ENCODE measurements at regions not wholly inside any gene's neighbourhood (a gene's known extent, or its start where the extent isn't known, plus 50 kb on each side); places are given as distances from the start of the nearest gene placed in this dataset.

DNA sequence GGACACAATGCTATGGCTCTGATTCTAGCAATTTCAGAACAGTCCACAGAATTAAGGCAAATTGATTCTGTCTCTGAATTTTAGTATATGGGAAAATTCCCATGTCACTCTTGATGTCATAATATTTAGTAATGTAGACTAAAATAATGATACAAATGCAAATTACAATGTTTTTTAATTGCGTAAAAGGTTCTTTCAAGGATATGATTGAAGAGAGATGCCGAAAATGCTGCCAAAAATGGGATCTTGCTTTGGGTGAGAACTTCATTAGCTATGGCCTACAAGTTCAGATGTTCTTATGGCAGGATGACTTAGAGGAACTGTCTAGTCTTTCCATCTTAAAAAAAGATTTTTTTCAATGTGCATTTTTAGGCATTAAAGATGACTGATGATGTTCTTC, 170.6 kb downstream of the TMA16 start:
- WGBS, 2 donors, result 85 to 89% methylated on average over 2 of the region's 2 CpGs
- Histone ChIP-seq H3K4me3 (no peak overlapping the region), H3K4me1 (no peaks in the 10 kb centered on the region), H3K27ac (peak overlapping the region in 1 of 4 donors; percentile 68), H3K36me3 (replicated peaks in 1 of 2; ENCODE audit: insufficient read depth in 1 of 2, low read depth in 2 of 2) (no peaks in the 10 kb centered on the region), H3K27me3 (no peaks in the 10 kb centered on the region), H3K9me3 (no peaks in the 10 kb centered on the region)
- intact Hi-C loops (cut with DNase I), result no loop called here
- no peak for TF ChIP-seq POLR2A (IDR thresholded peaks at IDR 0.05)
- TF ChIP-seq, protein P1, sequence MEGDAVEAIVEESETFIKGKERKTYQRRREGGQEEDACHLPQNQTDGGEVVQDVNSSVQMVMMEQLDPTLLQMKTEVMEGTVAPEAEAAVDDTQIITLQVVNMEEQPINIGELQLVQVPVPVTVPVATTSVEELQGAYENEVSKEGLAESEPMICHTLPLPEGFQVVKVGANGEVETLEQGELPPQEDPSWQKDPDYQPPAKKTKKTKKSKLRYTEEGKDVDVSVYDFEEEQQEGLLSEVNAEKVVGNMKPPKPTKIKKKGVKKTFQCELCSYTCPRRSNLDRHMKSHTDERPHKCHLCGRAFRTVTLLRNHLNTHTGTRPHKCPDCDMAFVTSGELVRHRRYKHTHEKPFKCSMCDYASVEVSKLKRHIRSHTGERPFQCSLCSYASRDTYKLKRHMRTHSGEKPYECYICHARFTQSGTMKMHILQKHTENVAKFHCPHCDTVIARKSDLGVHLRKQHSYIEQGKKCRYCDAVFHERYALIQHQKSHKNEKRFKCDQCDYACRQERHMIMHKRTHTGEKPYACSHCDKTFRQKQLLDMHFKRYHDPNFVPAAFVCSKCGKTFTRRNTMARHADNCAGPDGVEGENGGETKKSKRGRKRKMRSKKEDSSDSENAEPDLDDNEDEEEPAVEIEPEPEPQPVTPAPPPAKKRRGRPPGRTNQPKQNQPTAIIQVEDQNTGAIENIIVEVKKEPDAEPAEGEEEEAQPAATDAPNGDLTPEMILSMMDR (IDR thresholded peaks at IDR 0.05), result no peak
- ATAC-seq (no peak), DNase-seq (no peak)

DNA sequence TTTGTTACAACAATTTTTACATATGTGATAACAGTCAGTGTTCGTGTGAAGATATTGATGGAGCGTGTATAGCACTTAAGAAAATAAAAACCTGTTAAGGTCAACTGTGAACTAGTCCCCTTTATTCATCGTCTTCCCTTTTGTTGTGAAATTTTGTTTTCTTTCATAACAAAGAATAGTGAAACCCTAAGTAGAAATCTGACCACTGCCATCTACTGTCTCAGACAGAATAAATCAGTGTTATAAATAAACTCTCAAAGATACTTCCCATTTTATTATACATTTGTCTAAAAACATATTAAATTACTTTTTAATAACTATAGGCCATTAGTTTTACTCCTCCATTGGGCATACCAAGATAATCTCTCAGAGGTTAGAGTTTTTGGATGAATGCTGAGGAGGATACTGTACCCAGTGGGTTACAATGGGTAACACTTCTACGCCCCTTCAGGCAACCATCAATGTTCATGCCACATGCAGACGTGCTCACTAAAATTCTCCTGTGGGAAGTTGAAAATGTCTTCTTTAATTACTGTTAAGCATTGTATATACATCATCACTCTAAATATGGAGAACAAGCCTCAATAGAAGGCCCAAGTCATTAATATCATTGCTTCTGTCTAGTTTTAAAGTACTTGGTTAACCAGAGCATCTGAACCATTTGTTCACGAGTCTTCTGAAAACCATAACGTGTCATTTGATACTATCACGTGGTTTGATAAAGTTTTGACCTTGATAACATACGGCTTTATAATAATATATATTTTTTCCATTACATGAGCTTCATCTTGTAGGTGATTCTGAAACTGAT, 171.2 kb downstream of the TMA16 start:
- no peak for TF ChIP-seq POLR2A (IDR thresholded peaks at IDR 0.05)
- TF ChIP-seq, protein P1 (IDR thresholded peaks at IDR 0.05), result no peak
- Histone ChIP-seq H3K36me3 (replicated peaks in 1 of 2; ENCODE audit: insufficient read depth in 1 of 2, low read depth in 2 of 2) (no peaks in the 10 kb centered on the region), H3K27me3 (no peaks in the 10 kb centered on the region), H3K4me3 (no peak overlapping the region), H3K27ac (peak overlapping the region in 1 of 4 donors; percentile 68), H3K4me1 (no peaks in the 10 kb centered on the region), H3K9me3 (no peaks in the 10 kb centered on the region)
- no peak for ATAC-seq
- no peak for DNase-seq
- 47 to 63% methylated on average over 9 of the region's 9 CpGs for WGBS, 2 donors
- intact Hi-C loops (cut with DNase I), result no loop called here

DNA sequence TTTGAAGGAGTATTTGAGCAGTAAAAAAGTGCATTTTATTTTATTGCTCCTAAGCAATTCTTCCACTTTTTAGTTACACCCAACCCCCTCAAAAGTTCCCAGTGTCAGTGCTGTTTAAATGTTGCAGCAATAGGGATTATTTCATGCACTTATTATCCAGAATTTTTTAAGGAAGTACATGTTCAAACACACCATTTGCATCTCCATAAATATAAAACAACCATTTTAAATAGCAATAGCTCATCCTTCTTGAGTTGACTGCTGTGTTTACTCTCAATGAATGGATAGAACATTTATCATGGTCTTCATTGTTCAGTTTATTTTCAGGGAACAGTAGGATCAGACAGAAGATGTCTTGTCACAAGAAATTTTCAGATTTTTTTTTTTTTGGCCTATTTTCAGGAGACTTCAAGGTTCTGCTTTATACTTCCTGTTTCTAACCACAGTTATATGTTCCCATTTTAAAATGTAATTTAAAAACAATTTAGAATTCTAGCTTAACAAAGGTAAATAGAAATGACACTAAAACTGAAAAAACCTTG, 171.9 kb downstream of the TMA16 start:
- no peaks in the 10 kb centered on the region for H3K27me3 ChIP-seq
- H3K27ac ChIP-seq, result peak overlapping the region in 1 of 4 donors; percentile 68
- DNase-seq (no peak), ATAC-seq (no peak)
- intact Hi-C loops (cut with DNase I), result no loop called here
- H3K4me3 ChIP-seq, result no peak overlapping the region
- H3K4me1 ChIP-seq, result no peaks in the 10 kb centered on the region
- H3K9me3 ChIP-seq, result no peaks in the 10 kb centered on the region
- H3K36me3 ChIP-seq (replicated peaks in 1 of 2; ENCODE audit: insufficient read depth in 1 of 2, low read depth in 2 of 2), result no peaks in the 10 kb centered on the region
- TF ChIP-seq, protein P1 (IDR thresholded peaks at IDR 0.05), result no peak
- no peak for TF ChIP-seq POLR2A (IDR thresholded peaks at IDR 0.05)

DNA sequence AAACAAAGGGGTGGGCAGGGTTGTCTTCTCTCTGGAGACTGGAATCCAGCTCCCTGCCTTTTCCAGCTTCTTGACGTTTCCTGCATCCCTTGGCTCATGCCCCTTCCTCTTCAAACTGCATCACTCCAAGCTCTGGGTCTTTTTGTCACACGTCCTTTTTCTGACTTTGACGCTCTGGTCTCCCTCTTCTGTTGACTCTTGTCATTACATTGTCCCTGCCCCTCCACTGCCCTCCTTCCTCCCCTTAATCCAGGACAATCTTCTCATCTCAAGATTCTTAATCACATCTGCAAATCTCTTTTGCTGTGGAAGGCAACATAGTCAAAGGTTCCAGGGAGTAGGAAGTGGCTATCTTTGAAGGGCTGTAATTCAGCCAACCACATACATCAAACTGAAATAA, 178.3 kb downstream of the TMA16 start:
- no peaks in the 10 kb centered on the region for H3K36me3 ChIP-seq (replicated peaks in 1 of 2; ENCODE audit: insufficient read depth in 1 of 2, low read depth in 2 of 2)
- no peaks in the 10 kb centered on the region for H3K4me1 ChIP-seq
- TF ChIP-seq POLR2A (IDR thresholded peaks at IDR 0.05), result no peak
- TF ChIP-seq, protein P1 (IDR thresholded peaks at IDR 0.05), result no peak
- no peaks in the 10 kb centered on the region for H3K27me3 ChIP-seq
- ATAC-seq (no peak), DNase-seq (no peak)
- WGBS, 2 donors, result 51 to 64% methylated on average over 3 of the region's 3 CpGs
- no peak overlapping the region for H3K27ac ChIP-seq
- no peaks in the 10 kb centered on the region for H3K9me3 ChIP-seq
- H3K4me3 ChIP-seq, result no peak overlapping the region
- intact Hi-C loops (cut with DNase I), result no loop called here

Data from body of pancreas (tissue), 4 donors.